AG04450 (cell line): ENCODE measurements at regions not wholly inside any gene's neighbourhood (a gene's known extent, or its start where the extent isn't known, plus 50 kb on each side); places are given as distances from the start of the nearest gene placed in this dataset.

Source experiments
- CTCF ChIA-PET: fragments of 300-600, 350-600 bp; formaldehyde crosslinking; extraction: SDS; loops from one replicate; lab custom pipeline; 2022; ENCODE audit warnings: antibody characterized with exemption, inconsistent platforms; lab: Charles Lee
- POLR2A ChIA-PET: fragments of 350-600 bp; formaldehyde crosslinking; extraction: SDS; loops from one replicate; lab custom pipeline; 2021; ENCODE audit warnings: antibody characterized with exemption, inconsistent platforms; lab: Yijun Ruan, JAX
- DNase-seq: peaks from one replicate; pipeline ENCODE4 v3.0.0-alpha.2; 2011; ENCODE audit warnings: low read depth, low spot score
- H3K27ac ChIP-seq: one replicate; pipeline ENCODE4 v1.5.1; 2012; ENCODE audit warnings: low read depth, low read length, control low read depth
- H3K27me3 ChIP-seq: one replicate; pipeline ENCODE4 v1.6.0; 2012; ENCODE audit warnings: low read length; ENCODE audit not compliant: control insufficient read depth, insufficient read depth
- H3K4me3 ChIP-seq: 2 replicates; pipeline ENCODE4 v1.5.1; 2011; ENCODE audit warnings: mild to moderate bottlenecking, low read depth, low read length, control low read depth
- H3K9me3 ChIP-seq: 2 replicates; pipeline ENCODE4 v1.5.1; 2012; ENCODE audit warnings: low read length; ENCODE audit not compliant: control insufficient read depth, insufficient read depth
- TF ChIP-seq, protein P1 (sequence below): IDR thresholded peaks from 2 replicates; pipeline ENCODE4 v1.5.1; 2011; ENCODE audit warnings: low read depth, low read length, control low read depth, inconsistent platforms

DNA sequence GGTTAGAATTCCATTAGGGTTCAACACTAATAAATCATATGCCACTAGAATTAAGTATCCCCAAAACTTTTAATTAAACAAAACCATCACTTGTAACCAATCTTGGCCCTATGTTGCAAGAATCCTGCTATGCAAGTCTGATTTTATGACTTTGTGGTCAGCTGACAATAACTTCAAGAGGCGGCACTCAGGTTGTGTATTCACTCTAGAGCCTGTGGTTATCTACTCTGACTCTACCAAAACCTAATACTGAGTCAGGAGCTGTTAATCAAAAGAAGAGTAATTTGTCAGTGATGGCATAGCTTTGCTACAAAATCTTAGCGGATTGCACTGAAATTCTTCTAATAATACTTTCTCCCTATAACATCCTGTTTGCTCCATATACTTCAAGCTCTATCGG, 253.7 kb downstream of the AASDHPPT start:
- Histone ChIP-seq H3K4me3 (no peak overlapping the region), H3K27ac (no peak overlapping the region), H3K9me3 (no peaks in the 10 kb centered on the region), H3K27me3 (no peaks in the 10 kb centered on the region)
- POLR2A ChIA-PET = no interaction called here
- no peak for DNase-seq
- TF ChIP-seq, protein P1, sequence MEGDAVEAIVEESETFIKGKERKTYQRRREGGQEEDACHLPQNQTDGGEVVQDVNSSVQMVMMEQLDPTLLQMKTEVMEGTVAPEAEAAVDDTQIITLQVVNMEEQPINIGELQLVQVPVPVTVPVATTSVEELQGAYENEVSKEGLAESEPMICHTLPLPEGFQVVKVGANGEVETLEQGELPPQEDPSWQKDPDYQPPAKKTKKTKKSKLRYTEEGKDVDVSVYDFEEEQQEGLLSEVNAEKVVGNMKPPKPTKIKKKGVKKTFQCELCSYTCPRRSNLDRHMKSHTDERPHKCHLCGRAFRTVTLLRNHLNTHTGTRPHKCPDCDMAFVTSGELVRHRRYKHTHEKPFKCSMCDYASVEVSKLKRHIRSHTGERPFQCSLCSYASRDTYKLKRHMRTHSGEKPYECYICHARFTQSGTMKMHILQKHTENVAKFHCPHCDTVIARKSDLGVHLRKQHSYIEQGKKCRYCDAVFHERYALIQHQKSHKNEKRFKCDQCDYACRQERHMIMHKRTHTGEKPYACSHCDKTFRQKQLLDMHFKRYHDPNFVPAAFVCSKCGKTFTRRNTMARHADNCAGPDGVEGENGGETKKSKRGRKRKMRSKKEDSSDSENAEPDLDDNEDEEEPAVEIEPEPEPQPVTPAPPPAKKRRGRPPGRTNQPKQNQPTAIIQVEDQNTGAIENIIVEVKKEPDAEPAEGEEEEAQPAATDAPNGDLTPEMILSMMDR = no peak
- CTCF ChIA-PET = interaction anchor here (1.0 to 2.5 kb wide), 2 partner anchors 12 to 255 kb away, joined by 3 to 13 read pairs; no protein-coding TSS in a partner anchor

GRCh38 chr11:106333678-106334077, 256.2 kb downstream of the AASDHPPT start:
- Histone ChIP-seq H3K27ac (no peak overlapping the region), H3K27me3 (no peaks in the 10 kb centered on the region), H3K9me3 (no peaks in the 10 kb centered on the region), H3K4me3 (no peak overlapping the region)
- ChIA-PET POLR2A (no interaction called here), CTCF (no interaction called here)
- TF ChIP-seq, protein P1 = no peak
- DNase-seq = no peak

DNA sequence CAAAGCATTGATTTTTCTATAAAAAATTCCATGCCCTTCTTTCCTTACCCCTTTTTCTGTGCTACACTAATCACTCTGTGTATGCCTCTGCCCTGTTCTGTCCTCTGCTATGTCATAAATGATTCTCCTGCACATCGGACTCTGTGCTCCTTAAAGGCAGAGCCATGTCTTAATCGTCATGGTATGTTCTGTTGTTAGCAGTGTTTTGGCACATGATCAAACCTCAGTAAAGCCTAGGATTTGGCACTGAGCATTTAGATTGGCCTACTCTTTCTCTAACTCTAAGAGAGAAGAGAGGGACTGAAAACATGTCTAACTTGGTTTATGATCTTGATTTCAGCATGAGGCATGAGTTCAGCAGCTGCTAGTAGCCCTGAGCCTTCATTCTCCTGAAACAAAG, 266.9 kb downstream of the AASDHPPT start:
- peak; percentile 53 for DNase-seq
- CTCF ChIA-PET = no interaction called here

DNA sequence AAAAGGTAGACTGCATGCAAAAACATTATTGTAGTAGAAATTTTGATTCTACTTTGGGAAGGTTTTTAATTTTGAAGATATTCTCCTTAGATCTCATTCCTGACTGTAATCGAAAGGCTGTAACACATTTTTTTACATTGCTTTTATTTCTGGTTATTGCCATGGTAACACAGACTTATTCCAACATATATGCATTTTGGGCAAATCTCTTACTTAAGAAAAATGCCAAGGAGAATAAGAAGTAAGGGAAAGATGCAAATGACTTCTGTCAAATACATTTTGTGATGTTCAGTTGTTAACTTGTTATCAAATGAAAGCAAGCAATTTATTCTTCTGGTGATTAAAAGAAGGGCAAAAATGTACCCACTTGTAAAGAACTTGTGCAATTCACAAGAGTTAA, 267.5 kb downstream of the AASDHPPT start:
- H3K27me3 ChIP-seq = no peaks in the 10 kb centered on the region
- no peaks in the 10 kb centered on the region for H3K9me3 ChIP-seq
- H3K27ac ChIP-seq = no peak overlapping the region
- POLR2A ChIA-PET = no interaction called here
- no peak overlapping the region for H3K4me3 ChIP-seq
- no peak for DNase-seq
- CTCF ChIA-PET = no interaction called here
- TF ChIP-seq, protein P1 = no peak

More for the DNA sequence above, 266.9 kb downstream of the AASDHPPT start:
- Histone ChIP-seq H3K27me3 (no peaks in the 10 kb centered on the region), H3K4me3 (no peak overlapping the region), H3K27ac (no peak overlapping the region), H3K9me3 (no peaks in the 10 kb centered on the region)
- POLR2A ChIA-PET = no interaction called here
- TF ChIP-seq, protein P1 = no peak

GRCh38 chr11:106353031-106353430, 275.6 kb downstream of the AASDHPPT start:
- Histone ChIP-seq H3K27ac (no peak overlapping the region), H3K4me3 (no peak overlapping the region), H3K27me3 (no peaks in the 10 kb centered on the region), H3K9me3 (no peaks in the 10 kb centered on the region; the same call in 1 of the 2 replicates)
- ChIA-PET POLR2A (no interaction called here), CTCF (no interaction called here)
- no peak for DNase-seq
- TF ChIP-seq, protein P1 = no peak
